Activated naive CD4-positive, alpha-beta T cell treated with anti-CD3 and anti-CD28 coated beads for 36 hours (primary cell): ENCODE measurements at regions not wholly inside any gene's neighbourhood (a gene's known extent, or its start where the extent isn't known, plus 50 kb on each side); places are given as distances from the start of the nearest gene placed in this dataset.

Experiments
- CTCF ChIA-PET: fragments of 350-600 bp; sonication (Branson Sonifier 250); formaldehyde crosslinking; loops from one replicate; lab custom pipeline; 2021; ENCODE audit warnings: antibody characterized with exemption; lab: Charles Lee
- DNase-seq: peaks from one replicate; pipeline ENCODE4 v3.0.0-alpha.2; 2020
- H3K27ac Mint-ChIP-seq: one replicate; pipeline ENCODE4 v1.8.0; 2021; ENCODE audit warnings: mild to moderate bottlenecking, mixed read lengths
- H3K27me3 Mint-ChIP-seq: one replicate; pipeline ENCODE4 v1.8.0; 2021; ENCODE audit warnings: low read depth, mixed read lengths
- H3K36me3 Mint-ChIP-seq: one replicate; pipeline ENCODE4 v1.8.0; 2021; ENCODE audit warnings: low read depth, mixed read lengths
- H3K4me1 Mint-ChIP-seq: one replicate; pipeline ENCODE4 v1.8.0; 2021; ENCODE audit warnings: low read depth, mixed read lengths
- H3K4me3 Mint-ChIP-seq: one replicate; pipeline ENCODE4 v1.8.0; 2021; ENCODE audit warnings: mild to moderate bottlenecking, moderate library complexity, mixed read lengths
- H3K9me3 Mint-ChIP-seq: one replicate; pipeline ENCODE4 v1.8.0; 2021; ENCODE audit warnings: mixed read lengths
- intact Hi-C: fragments of 100-400 bp; cut with micrococcal nuclease; formaldehyde crosslinking; loops from one replicate; pipeline ENCODE4 v1.15.1; 2023

DNA sequence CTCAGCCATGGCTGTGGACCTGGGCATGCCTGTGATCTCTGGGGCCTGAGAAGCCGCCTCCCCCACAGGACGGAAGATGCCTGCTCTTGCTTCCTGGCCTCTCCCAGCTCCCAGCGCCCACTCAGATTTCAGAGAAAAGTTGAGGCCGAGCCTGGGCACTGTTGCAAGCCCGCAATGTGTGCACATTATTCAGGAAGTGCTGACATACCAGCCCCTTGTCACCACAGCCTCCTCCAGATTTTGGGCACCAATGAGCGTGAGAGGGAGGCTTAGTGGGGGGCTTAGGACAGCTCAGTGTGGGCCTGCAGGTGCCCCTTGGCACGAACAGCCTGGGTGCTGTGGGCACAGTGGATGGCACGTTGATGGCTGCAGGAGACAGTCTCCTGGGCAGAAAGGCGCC, 1400.9 kb upstream of the ALCAM start:
- no peak for DNase-seq
- no peaks in the 10 kb centered on the region for H3K27me3 Mint-ChIP-seq
- intact Hi-C loops, result no loop called here
- H3K9me3 Mint-ChIP-seq, result peaks cover 3% of the 10 kb centered on the region
- H3K36me3 Mint-ChIP-seq, result no peaks in the 10 kb centered on the region
- H3K4me3 Mint-ChIP-seq, result no peak overlapping the region
- no peak overlapping the region for H3K27ac Mint-ChIP-seq
- CTCF ChIA-PET, result interaction anchor here (0.6 kb wide), 1 partner anchor 147 kb away, joined by 3 read pairs; no protein-coding TSS in a partner anchor
- no peaks in the 10 kb centered on the region for H3K4me1 Mint-ChIP-seq

DNA sequence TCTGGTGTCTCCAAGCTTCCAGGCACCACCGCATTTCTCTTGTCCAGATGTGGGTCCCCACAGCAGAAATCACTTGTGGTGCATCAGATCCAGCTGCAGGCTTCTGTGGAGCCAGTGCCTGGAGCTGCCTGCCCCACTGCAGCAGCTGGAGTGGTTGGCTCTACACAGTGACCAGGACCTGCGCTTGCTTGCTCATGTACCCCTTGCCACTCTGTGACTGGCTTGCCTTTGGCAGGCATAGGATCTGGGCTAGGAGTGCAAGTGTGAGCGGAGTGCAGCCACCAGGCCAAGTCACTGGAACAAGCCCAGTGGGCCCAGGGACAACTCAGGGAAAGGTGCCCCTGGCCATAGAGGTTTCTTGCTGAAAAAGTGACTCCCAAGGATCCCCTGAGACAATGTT, 1400.0 kb upstream of the ALCAM start:
- Mint-ChIP-seq H3K4me3 (no peak overlapping the region), H3K4me1 (no peaks in the 10 kb centered on the region), H3K27me3 (no peaks in the 10 kb centered on the region), H3K9me3 (peaks cover 3% of the 10 kb centered on the region), H3K27ac (no peak overlapping the region), H3K36me3 (no peaks in the 10 kb centered on the region)
- intact Hi-C loops, result no loop called here
- CTCF ChIA-PET, result no interaction called here
- DNase-seq, result no peak

DNA sequence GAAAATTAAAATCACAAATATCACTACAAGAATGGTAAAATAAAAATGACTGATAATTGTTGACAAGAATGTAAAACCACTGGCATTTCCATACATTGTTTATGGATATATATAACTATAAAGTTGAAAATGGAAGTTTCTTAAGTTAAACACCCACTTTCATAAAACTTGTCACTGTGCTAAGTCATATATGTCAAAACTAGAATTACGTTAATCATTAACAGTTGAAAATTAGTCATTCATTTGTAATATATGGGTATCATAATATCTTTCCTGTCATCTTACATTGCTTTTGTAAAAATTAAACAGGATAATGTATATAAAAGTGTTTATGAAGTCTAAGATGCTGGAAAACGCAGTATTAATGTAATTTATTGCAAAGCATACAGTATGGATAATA, 1398.6 kb upstream of the ALCAM start:
- Mint-ChIP-seq H3K36me3 (no peaks in the 10 kb centered on the region), H3K27ac (no peak overlapping the region), H3K4me1 (no peaks in the 10 kb centered on the region), H3K27me3 (no peaks in the 10 kb centered on the region), H3K4me3 (no peak overlapping the region), H3K9me3 (no peaks in the 10 kb centered on the region)
- DNase-seq, result no peak
- CTCF ChIA-PET, result no interaction called here
- intact Hi-C loops, result no loop called here

DNA sequence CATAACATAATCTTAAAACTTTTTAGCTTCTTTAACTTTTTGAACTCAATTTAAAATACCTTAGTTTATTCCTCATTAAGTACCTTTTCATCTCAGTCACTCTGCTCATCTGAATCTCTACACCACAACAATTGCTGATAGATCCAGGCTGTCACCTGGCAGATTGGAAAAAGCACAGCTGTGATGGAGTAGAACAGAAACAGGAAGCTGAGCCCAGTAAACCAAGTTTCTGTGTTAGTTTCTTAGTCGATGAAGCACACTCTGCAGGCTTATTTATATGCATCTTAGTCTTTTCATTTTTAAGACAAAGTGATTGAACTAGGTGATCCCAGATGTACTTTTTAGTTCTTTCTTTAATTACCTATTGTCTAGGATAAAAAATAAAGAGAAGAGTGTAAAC, 1398.0 kb upstream of the ALCAM start:
- CTCF ChIA-PET, result no interaction called here
- DNase-seq, result no peak
- no peaks in the 10 kb centered on the region for H3K36me3 Mint-ChIP-seq
- no peak overlapping the region for H3K4me3 Mint-ChIP-seq
- no peaks in the 10 kb centered on the region for H3K9me3 Mint-ChIP-seq
- no peak overlapping the region for H3K27ac Mint-ChIP-seq
- no peaks in the 10 kb centered on the region for H3K4me1 Mint-ChIP-seq
- no peaks in the 10 kb centered on the region for H3K27me3 Mint-ChIP-seq
- intact Hi-C loops, result no loop called here

DNA sequence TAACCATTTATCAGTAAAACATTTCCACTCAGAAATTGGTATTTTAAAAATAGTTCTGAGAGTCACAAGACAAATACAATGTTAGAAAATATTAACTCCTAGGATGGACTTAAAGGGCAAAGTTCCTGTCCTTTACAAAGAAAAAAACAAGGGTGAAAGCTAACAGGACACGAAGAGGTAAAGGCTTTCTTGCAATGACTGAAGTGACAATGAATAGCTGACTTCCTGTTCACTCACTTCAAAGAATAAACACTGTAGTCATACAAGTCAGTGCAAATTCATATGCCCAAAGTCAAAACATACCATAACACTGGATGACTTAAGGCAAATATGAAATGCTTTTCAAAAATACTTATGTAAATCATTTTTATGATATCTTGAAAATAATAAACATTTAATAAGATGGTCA, 1389.8 kb upstream of the ALCAM start:
- H3K9me3 Mint-ChIP-seq, result no peaks in the 10 kb centered on the region
- CTCF ChIA-PET, result no interaction called here

DNA sequence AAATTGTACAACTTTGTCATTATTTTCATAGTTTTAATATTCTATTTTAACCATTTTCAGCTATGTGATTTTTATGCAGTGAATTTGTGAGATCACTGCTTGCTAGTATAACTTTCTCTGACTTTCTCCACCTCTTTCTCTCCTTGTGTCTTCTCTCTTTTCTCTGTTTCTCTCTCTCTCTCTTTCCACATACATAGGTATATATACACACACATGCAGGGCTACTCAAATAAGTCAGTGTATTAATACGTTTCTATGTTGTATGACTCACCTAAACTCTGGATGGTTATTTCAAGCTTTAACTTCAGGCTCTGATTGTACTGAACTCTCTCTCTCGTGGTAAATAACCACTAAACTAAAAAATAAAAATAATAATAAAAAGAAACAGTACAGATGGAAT, 1389.3 kb upstream of the ALCAM start:
- Mint-ChIP-seq H3K4me1 (no peaks in the 10 kb centered on the region), H3K27me3 (no peaks in the 10 kb centered on the region), H3K27ac (no peak overlapping the region), H3K36me3 (no peaks in the 10 kb centered on the region), H3K9me3 (no peaks in the 10 kb centered on the region), H3K4me3 (no peak overlapping the region)
- intact Hi-C loops, result no loop called here
- CTCF ChIA-PET, result no interaction called here
- no peak for DNase-seq

More for the DNA sequence above, 1389.8 kb upstream of the ALCAM start:
- Mint-ChIP-seq H3K27me3 (no peaks in the 10 kb centered on the region), H3K36me3 (no peaks in the 10 kb centered on the region), H3K4me1 (no peaks in the 10 kb centered on the region), H3K27ac (no peak overlapping the region), H3K4me3 (no peak overlapping the region)
- DNase-seq, result no peak
- intact Hi-C loops, result no loop called here

DNA sequence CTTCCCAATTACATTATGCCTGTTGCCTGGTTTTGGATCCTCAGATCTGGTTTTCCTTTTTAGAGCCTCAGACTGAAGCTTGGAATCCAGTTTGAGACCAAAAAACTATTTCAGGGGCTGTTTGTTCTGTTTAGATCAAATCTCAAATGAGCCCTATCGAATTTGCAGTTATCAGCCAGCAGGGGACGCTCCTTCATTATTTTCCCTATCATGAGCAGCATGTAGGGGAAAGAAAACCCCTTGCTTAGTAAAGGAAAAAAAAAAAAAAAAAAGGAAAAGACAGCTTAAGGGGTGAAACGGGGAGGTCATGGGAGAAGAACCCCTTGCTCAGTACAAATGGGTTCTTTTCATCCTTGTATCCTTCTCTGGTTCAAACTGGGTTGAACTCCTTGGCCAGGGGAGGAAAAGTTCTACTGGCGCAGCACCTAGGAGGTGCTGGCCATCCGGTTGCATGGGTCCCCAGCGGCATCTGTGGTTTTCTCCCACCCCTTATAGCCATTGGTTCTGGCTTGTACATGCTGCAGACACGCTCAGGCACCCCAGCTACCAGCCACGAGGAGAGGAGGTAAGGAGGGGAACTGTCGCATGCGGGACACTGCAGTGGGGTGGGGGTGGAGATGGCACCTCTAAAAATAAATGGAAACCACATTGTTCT, 1375.1 kb upstream of the ALCAM start:
- H3K4me3 Mint-ChIP-seq, result no peak overlapping the region
- CTCF ChIA-PET, result no interaction called here
- no peak overlapping the region for H3K27ac Mint-ChIP-seq
- no peak for DNase-seq
- H3K36me3 Mint-ChIP-seq, result no peaks in the 10 kb centered on the region
- intact Hi-C loops, result loop anchor here (5.0 kb wide), 1 partner anchor 1376 kb away; the partner anchor contains the start of gene ALCAM
- H3K4me1 Mint-ChIP-seq, result no peaks in the 10 kb centered on the region
- H3K27me3 Mint-ChIP-seq, result no peaks in the 10 kb centered on the region
- H3K9me3 Mint-ChIP-seq, result no peaks in the 10 kb centered on the region

DNA sequence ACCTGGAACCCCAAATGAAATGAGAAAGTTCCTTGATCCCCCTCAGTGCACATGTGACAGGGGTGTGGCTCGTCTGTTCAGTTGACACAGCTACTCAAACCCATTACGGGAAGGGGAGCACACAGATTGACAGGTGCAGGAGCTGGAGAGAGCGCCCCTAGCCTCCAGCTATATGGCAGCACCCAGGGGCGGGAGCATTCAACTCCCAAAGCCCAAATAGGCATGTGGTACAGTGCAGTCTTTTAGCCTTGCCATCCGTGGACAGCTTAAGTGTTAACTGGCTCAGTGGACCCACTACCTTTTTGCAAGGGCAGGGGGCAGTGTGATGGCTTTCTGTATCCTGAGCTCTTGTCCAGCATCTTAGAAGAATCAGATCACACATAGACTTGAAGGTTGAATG, 1374.2 kb upstream of the ALCAM start:
- H3K9me3 Mint-ChIP-seq, result no peaks in the 10 kb centered on the region
- H3K4me3 Mint-ChIP-seq, result no peak overlapping the region
- no peaks in the 10 kb centered on the region for H3K36me3 Mint-ChIP-seq
- no peak for DNase-seq
- intact Hi-C loops, result loop anchor here (5.0 kb wide), 1 partner anchor 1375 kb away; the partner anchor contains the start of gene ALCAM
- no peaks in the 10 kb centered on the region for H3K27me3 Mint-ChIP-seq
- H3K27ac Mint-ChIP-seq, result no peak overlapping the region
- H3K4me1 Mint-ChIP-seq, result no peaks in the 10 kb centered on the region
- CTCF ChIA-PET, result no interaction called here

DNA sequence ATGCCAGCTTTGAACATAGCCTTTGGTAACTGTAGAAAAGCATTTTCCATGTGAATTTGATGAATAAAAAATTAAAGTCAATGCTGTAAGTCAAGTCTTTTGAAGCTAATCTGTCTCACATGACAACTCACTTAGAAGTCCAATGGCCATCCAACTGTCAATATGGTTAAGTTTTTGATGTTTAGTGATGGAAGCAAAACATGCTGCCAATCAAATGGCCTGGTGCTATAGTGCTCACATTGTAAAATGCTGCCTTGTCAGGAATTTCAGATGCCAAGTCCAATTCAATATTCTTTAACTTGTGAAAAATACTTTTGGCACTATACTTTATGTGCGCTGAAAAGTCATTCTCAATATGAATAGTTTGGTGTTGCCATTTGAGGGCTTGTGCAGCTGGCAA, 1361.8 kb upstream of the ALCAM start:
- Mint-ChIP-seq H3K36me3 (no peaks in the 10 kb centered on the region), H3K27me3 (no peaks in the 10 kb centered on the region), H3K9me3 (no peaks in the 10 kb centered on the region), H3K27ac (no peak overlapping the region), H3K4me1 (no peaks in the 10 kb centered on the region), H3K4me3 (no peak overlapping the region)
- CTCF ChIA-PET, result no interaction called here
- no peak for DNase-seq
- intact Hi-C loops, result no loop called here

DNA sequence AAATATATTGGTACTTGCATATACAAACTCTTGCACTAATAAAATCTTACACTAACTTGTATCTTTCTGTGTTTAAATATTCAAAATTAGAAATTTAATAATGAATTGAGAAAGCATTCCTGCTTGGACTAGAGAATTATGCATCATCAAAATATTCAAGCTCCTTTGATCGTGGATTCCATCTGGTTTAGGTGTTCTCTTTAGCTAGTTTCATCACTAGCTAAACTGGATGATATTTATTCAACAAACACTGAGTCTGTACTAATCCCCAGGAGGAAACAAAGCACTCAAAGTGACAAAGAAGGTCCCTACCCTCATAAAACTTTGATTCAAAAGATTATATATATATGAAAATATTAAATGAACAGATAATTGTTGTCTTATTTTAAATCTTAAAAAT, 1360.9 kb upstream of the ALCAM start:
- intact Hi-C loops, result no loop called here
- Mint-ChIP-seq H3K4me1 (no peaks in the 10 kb centered on the region), H3K4me3 (no peak overlapping the region), H3K27me3 (no peaks in the 10 kb centered on the region), H3K9me3 (no peaks in the 10 kb centered on the region), H3K27ac (no peak overlapping the region), H3K36me3 (no peaks in the 10 kb centered on the region)
- CTCF ChIA-PET, result no interaction called here
- DNase-seq, result no peak

DNA sequence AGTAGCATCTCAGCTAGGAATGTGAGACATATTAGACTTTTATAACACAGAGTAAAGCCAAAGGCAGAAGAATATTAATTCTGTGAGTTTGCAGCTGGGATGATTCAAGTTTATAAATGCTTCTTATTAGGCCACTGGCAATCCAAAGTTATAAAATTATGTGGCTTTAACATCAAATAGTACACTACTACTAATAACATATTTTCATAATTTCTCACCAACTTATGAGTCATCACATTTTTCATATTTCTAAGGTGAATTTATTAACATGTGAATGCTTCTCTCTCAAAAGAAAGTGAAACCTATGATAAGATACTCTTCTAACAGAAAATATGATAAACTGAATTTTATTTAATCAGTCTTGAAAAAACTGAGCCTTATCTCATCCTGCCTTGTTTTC, 1348.2 kb upstream of the ALCAM start:
- Mint-ChIP-seq H3K27me3 (no peaks in the 10 kb centered on the region), H3K27ac (no peak overlapping the region), H3K9me3 (peaks cover 23% of the 10 kb centered on the region), H3K4me3 (no peak overlapping the region), H3K4me1 (no peaks in the 10 kb centered on the region), H3K36me3 (no peaks in the 10 kb centered on the region)
- intact Hi-C loops, result no loop called here
- CTCF ChIA-PET, result no interaction called here
- DNase-seq, result no peak

DNA sequence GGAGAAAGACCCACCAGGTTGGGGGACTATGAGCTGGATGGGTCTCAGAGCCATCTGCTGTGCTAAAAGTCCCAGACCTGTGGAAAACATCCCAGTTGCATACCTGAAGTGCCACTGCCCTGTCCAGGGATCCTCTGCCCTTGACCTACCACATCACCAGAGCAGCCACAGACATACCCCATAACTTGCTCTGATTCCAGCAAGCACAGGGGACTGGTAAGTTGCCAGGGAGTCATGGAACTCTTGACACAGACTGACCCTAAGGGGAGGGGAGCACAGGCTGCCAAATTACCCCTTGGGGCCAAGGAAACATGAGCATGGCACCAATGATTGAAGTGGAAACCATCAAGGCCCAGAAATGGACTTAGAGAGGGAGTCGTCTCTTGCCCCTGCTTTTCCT, 1335.1 kb upstream of the ALCAM start:
- no peaks in the 10 kb centered on the region for H3K4me1 Mint-ChIP-seq
- H3K9me3 Mint-ChIP-seq, result peaks cover 2% of the 10 kb centered on the region
- no peaks in the 10 kb centered on the region for H3K36me3 Mint-ChIP-seq
- CTCF ChIA-PET, result no interaction called here
- peaks cover 2% of the 10 kb centered on the region for H3K27me3 Mint-ChIP-seq
- no peak overlapping the region for H3K4me3 Mint-ChIP-seq
- intact Hi-C loops, result no loop called here
- no peak for DNase-seq
- H3K27ac Mint-ChIP-seq, result no peak overlapping the region

DNA sequence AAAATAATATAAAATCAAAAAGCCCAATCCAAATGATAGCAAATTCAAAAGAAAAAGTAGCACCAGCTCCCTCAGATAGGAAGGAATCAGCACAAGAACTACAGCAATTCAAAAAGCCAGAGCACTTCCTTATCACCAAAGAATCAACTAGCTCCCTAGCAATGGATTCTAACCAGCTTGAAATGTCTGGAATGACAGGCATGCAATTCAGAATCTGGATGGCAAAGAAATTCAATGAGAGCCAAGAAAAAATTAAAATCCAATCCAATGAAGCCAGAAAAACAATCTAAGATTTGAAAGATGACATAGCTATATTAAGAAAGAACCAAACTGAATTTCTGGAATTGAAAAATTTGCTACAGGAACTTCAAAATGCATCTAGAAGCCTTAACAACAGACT, 1334.4 kb upstream of the ALCAM start:
- Mint-ChIP-seq H3K4me3 (no peak overlapping the region), H3K4me1 (no peaks in the 10 kb centered on the region), H3K27me3 (peaks cover 2% of the 10 kb centered on the region), H3K36me3 (no peaks in the 10 kb centered on the region), H3K9me3 (peaks cover 2% of the 10 kb centered on the region), H3K27ac (no peak overlapping the region)
- no peak for DNase-seq
- CTCF ChIA-PET, result no interaction called here
- intact Hi-C loops, result no loop called here
